ENCODE measurements at regions not wholly inside any gene's neighbourhood (a gene's known extent, or its start where the extent isn't known, plus 50 kb on each side); places are given as distances from the start of the nearest gene placed in this dataset.

DNA sequence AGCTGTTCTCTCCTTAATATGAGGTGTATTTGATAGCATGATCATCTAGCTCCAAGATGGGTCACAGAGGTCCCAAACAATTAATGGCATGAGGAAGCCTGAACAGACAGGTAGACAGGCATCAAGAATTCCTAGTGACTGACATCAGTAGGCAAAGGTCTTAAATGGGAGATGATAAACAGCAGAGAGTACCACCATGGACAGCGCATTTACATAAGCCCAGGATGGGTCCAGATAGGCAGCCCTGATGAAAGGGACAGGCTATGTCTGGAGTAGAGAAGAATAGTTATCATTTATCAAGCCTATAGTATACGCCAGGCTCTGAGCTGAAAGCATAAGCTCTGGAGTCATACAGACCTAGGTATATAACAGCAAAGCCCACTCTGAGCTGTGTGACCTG lies 434.7 kb upstream of the SETBP1 start:
- no peak for TF ChIP-seq CTCF (conservative IDR thresholded peaks at IDR 0.05)
- Histone ChIP-seq H3K36me3 (ENCODE audit: control insufficient read depth, insufficient read depth, low read length) (no peaks in the 10 kb centered on the region), H3K4me1 (ENCODE audit: control insufficient read depth, insufficient read depth, low read length) (peaks cover 11% of the 10 kb centered on the region), H3K27ac (ENCODE audit: low read depth, low read length) (no peak overlapping the region), H3K4me3 (ENCODE audit: low read length) (no peak overlapping the region), H3K9ac (ENCODE audit: extremely low read depth, low read length, poor library complexity, severe bottlenecking) (no peak overlapping the region), H3K27me3 (ENCODE audit: control insufficient read depth, insufficient read depth, low read length, poor library complexity, severe bottlenecking) (no peaks in the 10 kb centered on the region), H3K9me3 (ENCODE audit: control insufficient read depth, low read length) (no peaks in the 10 kb centered on the region)
- Mint-ChIP-seq H3K9me3 (no peaks in the 10 kb centered on the region), H3K4me3 (no peak overlapping the region), H3K4me1 (peaks cover 13% of the 10 kb centered on the region), H3K27me3 (ENCODE audit: insufficient read depth) (no peaks in the 10 kb centered on the region), H3K36me3 (ENCODE audit: low read depth) (no peaks in the 10 kb centered on the region), H3K27ac (no peak overlapping the region)
- 92 to 93% methylated on average over 2 of the region's 2 CpGs for WGBS, 2 experiments (ENCODE audit: insufficient coverage in 1 of 2, insufficient read length in 1 of 2)
- no peak for DNase-seq

- H3K36me3 ChIP-seq (ENCODE audit: control insufficient read depth, insufficient read depth, low read length), result no peaks in the 10 kb centered on the region
- Mint-ChIP-seq H3K4me1 (no peaks in the 10 kb centered on the region), H3K4me3 (no peak overlapping the region), H3K27ac (no peak overlapping the region), H3K27me3 (ENCODE audit: insufficient read depth) (no peaks in the 10 kb centered on the region), H3K36me3 (ENCODE audit: low read depth) (no peaks in the 10 kb centered on the region), H3K9me3 (peaks cover 18% of the 10 kb centered on the region)
- H3K9ac ChIP-seq (ENCODE audit: extremely low read depth, low read length, poor library complexity, severe bottlenecking), result no peak overlapping the region
- H3K4me3 ChIP-seq (ENCODE audit: low read length), result no peak overlapping the region
- peaks cover 16% of the 10 kb centered on the region for H3K9me3 ChIP-seq (ENCODE audit: control insufficient read depth, low read length)
- H3K4me1 ChIP-seq (ENCODE audit: control insufficient read depth, insufficient read depth, low read length), result no peaks in the 10 kb centered on the region
- DNase-seq, result no peak
- no peak overlapping the region for H3K27ac ChIP-seq (ENCODE audit: low read depth, low read length)
- H3K27me3 ChIP-seq (ENCODE audit: control insufficient read depth, insufficient read depth, low read length, poor library complexity, severe bottlenecking), result no peaks in the 10 kb centered on the region
- TF ChIP-seq CTCF (conservative IDR thresholded peaks at IDR 0.05), result no peak
These were observed 422.6 kb upstream of the SETBP1 start for GRCh38 chr18:44258086-44258485.

DNA sequence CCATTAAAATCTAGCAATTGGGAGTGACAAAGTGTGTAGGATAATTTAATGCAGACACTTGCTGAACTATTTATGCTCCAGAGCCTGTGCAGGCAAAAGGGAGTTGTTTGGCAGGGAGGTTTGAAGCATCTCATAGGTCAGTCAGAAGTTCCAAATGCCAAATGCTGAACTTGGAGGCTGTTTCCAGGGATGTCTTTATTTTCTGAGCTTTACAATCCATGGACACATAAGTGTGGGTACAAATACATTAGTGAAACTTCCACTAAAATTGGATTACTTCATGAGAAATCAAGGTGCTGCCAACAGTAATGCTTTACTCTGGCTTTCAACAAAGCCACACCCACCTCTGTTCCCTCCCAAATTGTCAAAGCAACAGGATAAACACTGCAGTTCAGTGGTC lies 422.1 kb upstream of the SETBP1 start:
- Mint-ChIP-seq H3K9me3 (peaks cover 18% of the 10 kb centered on the region), H3K27ac (no peak overlapping the region), H3K4me1 (no peaks in the 10 kb centered on the region), H3K36me3 (ENCODE audit: low read depth) (no peaks in the 10 kb centered on the region), H3K4me3 (no peak overlapping the region), H3K27me3 (ENCODE audit: insufficient read depth) (no peaks in the 10 kb centered on the region)
- no peak overlapping the region for H3K4me3 ChIP-seq (ENCODE audit: low read length)
- H3K4me1 ChIP-seq (ENCODE audit: control insufficient read depth, insufficient read depth, low read length), result no peaks in the 10 kb centered on the region
- no peak overlapping the region for H3K9ac ChIP-seq (ENCODE audit: extremely low read depth, low read length, poor library complexity, severe bottlenecking)
- no peaks in the 10 kb centered on the region for H3K27me3 ChIP-seq (ENCODE audit: control insufficient read depth, insufficient read depth, low read length, poor library complexity, severe bottlenecking)
- H3K27ac ChIP-seq (ENCODE audit: low read depth, low read length), result no peak overlapping the region
- TF ChIP-seq CTCF (conservative IDR thresholded peaks at IDR 0.05), result no peak
- H3K9me3 ChIP-seq (ENCODE audit: control insufficient read depth, low read length), result peaks cover 16% of the 10 kb centered on the region
- H3K36me3 ChIP-seq (ENCODE audit: control insufficient read depth, insufficient read depth, low read length), result no peaks in the 10 kb centered on the region
- no peak for DNase-seq

Measured in endodermal cell (in vitro differentiated cells).